ENCODE measurements at regions not wholly inside any gene's neighbourhood (a gene's known extent, or its start where the extent isn't known, plus 50 kb on each side); places are given as distances from the start of the nearest gene placed in this dataset.

- TF ChIP-seq CTCF (IDR thresholded peaks at IDR 0.05) (no peak), POLR2A (IDR thresholded peaks at IDR 0.05) (no peak)
Measured at GRCh38 chr11:81071606-81072005, 1630.8 kb upstream of the TENM4 start.

All from adrenal gland (tissue), 5 donors.